H1 (cell line): ENCODE measurements at regions not wholly inside any gene's neighbourhood (a gene's known extent, or its start where the extent isn't known, plus 50 kb on each side); places are given as distances from the start of the nearest gene placed in this dataset.

Experiments used
- CTCF ChIA-PET: fragments of 300-600 bp; sonication (Branson Sonifier 250); formaldehyde crosslinking; loops from one replicate; lab custom pipeline; 2021; ENCODE audit not compliant: partially characterized antibody; lab: Charles Lee
- POLR2A ChIA-PET: fragments of 300-600 bp; sonication (Branson Sonifier 250); formaldehyde crosslinking; loops from one replicate; lab custom pipeline; 2021; ENCODE audit warnings: inconsistent platforms; ENCODE audit not compliant: partially characterized antibody; lab: Charles Lee
- DNase-seq, 2 experiments: peaks; one replicate each; pipeline versions ENCODE4 v3.0.0 to v3.0.0-alpha.2; 2010 to 2022; ENCODE audit warnings: low spot score in 2 of 2, low read depth in 1 of 2, mixed read lengths in 1 of 2
- FAIRE-seq: peaks from 2 replicates; lab custom pipeline; 2011; peaks lifted over from hg19 to GRCh38; lab: Jason Lieb, UNC
- H2AFZ ChIP-seq: 2 replicates; pipeline ENCODE4 v1.8.1; 2012; ENCODE audit warnings: low read length, inconsistent platforms
- H2AK5ac ChIP-seq: 2 replicates; pipeline ENCODE4 v1.6.1; 2013; ENCODE audit warnings: low read depth, low read length
- H2BK120ac ChIP-seq: replicated peaks from 2 replicates; pipeline ENCODE3; 2013; ENCODE audit warnings: low read depth, low read length, inconsistent platforms
- H2BK12ac ChIP-seq: 2 replicates; pipeline ENCODE4 v1.6.1; 2013; ENCODE audit warnings: low read depth, low read length
- H2BK15ac ChIP-seq: 2 replicates; pipeline ENCODE4 v1.6.1; 2013; ENCODE audit warnings: low read length
- H2BK20ac ChIP-seq: 2 replicates; pipeline ENCODE4 v1.6.1; 2013; ENCODE audit warnings: low read length
- H2BK5ac ChIP-seq: 2 replicates; pipeline ENCODE4 v1.6.1; 2013; ENCODE audit warnings: low read depth, low read length
- H3K14ac ChIP-seq: 2 replicates; pipeline ENCODE4 v1.6.1; 2013; ENCODE audit warnings: inconsistent platforms; ENCODE audit not compliant: insufficient read length
- H3K18ac ChIP-seq: 2 replicates; pipeline ENCODE4 v1.6.1; 2013; ENCODE audit warnings: low read length; ENCODE audit errors: extremely low read depth
- H3K23ac ChIP-seq: 2 replicates; pipeline ENCODE4 v1.6.1; 2013; ENCODE audit warnings: inconsistent platforms; ENCODE audit not compliant: insufficient read length
- H3K23me2 ChIP-seq: 2 replicates; pipeline ENCODE4 v1.6.1; 2013; ENCODE audit warnings: low read depth, low read length
- H3K27ac ChIP-seq: 2 replicates; pipeline ENCODE4 v1.6.1; 2011; ENCODE audit warnings: low read depth, low read length, inconsistent platforms
- H3K27me3 ChIP-seq, 4 experiments: replicated peaks in 1 of 4; 1 replicate in 1 of 4; 2 replicates in 3 of 4; pipeline versions ENCODE4 v1.6.1 to v1.8.1; 2011 to 2013; ENCODE audit warnings: low read length in 3 of 4, mild to moderate bottlenecking in 3 of 4, inconsistent platforms in 2 of 4, mixed read lengths in 2 of 4, moderate library complexity in 1 of 4; ENCODE audit not compliant: control insufficient read depth in 3 of 4, insufficient read depth in 3 of 4; ENCODE audit errors: extremely low read depth in 1 of 4
- H3K36me3 ChIP-seq, 4 experiments: 2 replicates each; pipeline versions ENCODE4 v1.6.1 to v1.8.1; 2011 to 2013; ENCODE audit warnings: mild to moderate bottlenecking in 4 of 4, low read length in 3 of 4, moderate library complexity in 2 of 4, control low read depth in 1 of 4, inconsistent platforms in 1 of 4; ENCODE audit not compliant: insufficient read depth in 4 of 4, control insufficient read depth in 2 of 4
- H3K4ac ChIP-seq: replicated peaks from 2 replicates; pipeline ENCODE3; 2013; ENCODE audit warnings: low read length, low read depth, mixed read lengths, inconsistent platforms; ENCODE audit not compliant: insufficient read length
- H3K4me1 ChIP-seq, 4 experiments: replicated peaks in 1 of 4; 1 replicate in 1 of 4; 2 replicates in 3 of 4; pipeline versions ENCODE4 v1.6.1 to v1.8.1; 2011 to 2013; ENCODE audit warnings: low read length in 3 of 4, inconsistent platforms in 2 of 4, mixed read lengths in 1 of 4; ENCODE audit not compliant: insufficient read depth in 4 of 4, control insufficient read depth in 3 of 4
- H3K4me2 ChIP-seq, 2 experiments: 2 replicates each; pipeline versions ENCODE4 v1.6.1 to v1.8.1; 2011 to 2013; ENCODE audit warnings: low read depth in 2 of 2, low read length in 2 of 2, control low read depth in 1 of 2, inconsistent platforms in 1 of 2, mild to moderate bottlenecking in 1 of 2; ENCODE audit not compliant: insufficient read depth in 1 of 2
- H3K4me3 ChIP-seq, 4 experiments: fragments of 200-600, 300-600 bp in 1 of 4; sonication (generic), shearing (Covaris generic), sonication (Bioruptor Twin) in 1 of 4; 2 replicates each; pipeline versions ENCODE4 v1.5.1 to v1.8.1; 2011 to 2016; ENCODE audit warnings: low read length in 4 of 4, low read depth in 3 of 4, control low read depth in 2 of 4, inconsistent platforms in 2 of 4, mild to moderate bottlenecking in 2 of 4, mixed read lengths in 1 of 4, moderate library complexity in 1 of 4; ENCODE audit not compliant: insufficient read depth in 2 of 4; ENCODE audit errors: extremely low read depth in 1 of 4
- H3K56ac ChIP-seq: replicated peaks from 2 replicates; pipeline ENCODE3; 2013; ENCODE audit warnings: low read depth, mild to moderate bottlenecking, mixed read lengths, low read length, inconsistent platforms; ENCODE audit not compliant: insufficient read length
- H3K79me1 ChIP-seq: 2 replicates; pipeline ENCODE4 v1.6.1; 2013; ENCODE audit warnings: low read depth, low read length, control low read depth
- H3K79me2 ChIP-seq, 2 experiments: 2 replicates each; pipeline versions ENCODE4 v1.6.1 to v1.8.1; 2012 to 2013; ENCODE audit warnings: low read length in 2 of 2, mild to moderate bottlenecking in 2 of 2, inconsistent platforms in 1 of 2; ENCODE audit not compliant: insufficient read depth in 2 of 2, control insufficient read depth in 1 of 2
- H3K9ac ChIP-seq, 4 experiments: replicated peaks in 1 of 4; 1 replicate in 1 of 4; 2 replicates in 3 of 4; pipeline versions ENCODE4 v1.6.1 to v1.8.1; 2011 to 2013; ENCODE audit warnings: low read depth in 3 of 4, low read length in 3 of 4, control low read depth in 2 of 4, mild to moderate bottlenecking in 2 of 4, moderate library complexity in 2 of 4, inconsistent platforms in 1 of 4; ENCODE audit errors: extremely low read depth in 1 of 4
- H3K9me3 ChIP-seq, 2 experiments: 2 replicates each; pipeline versions ENCODE4 v1.6.1 to v1.8.1; 2012 to 2013; ENCODE audit warnings: mild to moderate bottlenecking in 2 of 2, moderate library complexity in 2 of 2, control low read depth in 1 of 2, inconsistent platforms in 1 of 2, low read depth in 1 of 2, low read length in 1 of 2, mixed read lengths in 1 of 2; ENCODE audit not compliant: insufficient read depth in 2 of 2
- H4K20me1 ChIP-seq, 2 experiments: replicated peaks in 1 of 2; 2 replicates each; pipeline versions ENCODE3 to v1.8.1; 2011 to 2013; ENCODE audit warnings: inconsistent platforms in 2 of 2, low read length in 2 of 2, mild to moderate bottlenecking in 1 of 2; ENCODE audit not compliant: insufficient read depth in 2 of 2, control insufficient read depth in 1 of 2
- H4K5ac ChIP-seq: 2 replicates; pipeline ENCODE4 v1.6.1; 2013; ENCODE audit warnings: low read length, low read depth, mixed read lengths, inconsistent platforms; ENCODE audit not compliant: insufficient read length
- H4K8ac ChIP-seq: 2 replicates; pipeline ENCODE4 v1.8.0; 2013; ENCODE audit warnings: mild to moderate bottlenecking, moderate library complexity, low read length, inconsistent platforms; ENCODE audit not compliant: insufficient read depth; ENCODE audit errors: extremely low read depth
- H4K91ac ChIP-seq: replicated peaks from 2 replicates; pipeline ENCODE3; 2013; ENCODE audit warnings: low read length, mixed read lengths, inconsistent platforms; ENCODE audit not compliant: insufficient read length
- ASH2L ChIP-seq: fragments of 200-600, 300-600 bp; sonication (generic); IDR thresholded peaks from one replicate; pipeline ENCODE4 v1.7.1; 2017; ENCODE audit warnings: low read length
- BRCA1 ChIP-seq: IDR thresholded peaks from 2 replicates; pipeline ENCODE4 v1.6.1; 2012; ENCODE audit warnings: low read depth, low read length, improper control_type of control experiment
- GABPA ChIP-seq: IDR thresholded peaks from 2 replicates; pipeline ENCODE4 v1.6.1; 2011; ENCODE audit warnings: mild to moderate bottlenecking, low read length, moderate library complexity, borderline replicate concordance; ENCODE audit not compliant: insufficient read depth
- GTF2F1 ChIP-seq: IDR thresholded peaks from 2 replicates; pipeline ENCODE4 v1.6.1; 2012; ENCODE audit warnings: low read depth, low read length, improper control_type of control experiment, borderline replicate concordance
- JUN ChIP-seq: IDR thresholded peaks from 2 replicates; pipeline ENCODE4 v1.6.1; 2011; ENCODE audit warnings: low read depth, mild to moderate bottlenecking, improper control_type of control experiment, low read length
- NANOG ChIP-seq: IDR thresholded peaks from 2 replicates; pipeline ENCODE4 v1.6.1; 2011; ENCODE audit warnings: low read length, low read depth, mild to moderate bottlenecking, inconsistent platforms; ENCODE audit not compliant: insufficient read depth, poor library complexity, severe bottlenecking
- POLR2A ChIP-seq, 2 experiments: IDR thresholded peaks; 1 replicate in 1 of 2; 2 replicates in 1 of 2; pipeline ENCODE4 v1.6.1; 2011; ENCODE audit warnings: low read depth in 2 of 2, low read length in 2 of 2, mild to moderate bottlenecking in 2 of 2; ENCODE audit errors: control extremely low read depth in 1 of 2
- POLR2AphosphoS5 ChIP-seq: IDR thresholded peaks from 2 replicates; pipeline ENCODE4 v1.6.1; 2011; ENCODE audit warnings: low read depth, low read length
- RAD21 ChIP-seq, 2 experiments: IDR thresholded peaks in 1 of 2; conservative IDR thresholded peaks in 1 of 2; 2 replicates each; pipeline ENCODE4 v1.6.1; 2011; ENCODE audit warnings: low read depth in 2 of 2, low read length in 2 of 2, improper control_type of control experiment in 1 of 2, inconsistent platforms in 1 of 2, mild to moderate bottlenecking in 1 of 2, moderate library complexity in 1 of 2
- RXRA ChIP-seq: IDR thresholded peaks from 2 replicates; pipeline ENCODE4 v1.6.1; 2011; ENCODE audit warnings: low read depth, mild to moderate bottlenecking, low read length, moderate library complexity; ENCODE audit not compliant: insufficient read depth
- SIRT6 ChIP-seq: IDR thresholded peaks from one replicate; pipeline ENCODE4 v1.7.1; 2012; ENCODE audit warnings: low read length, inconsistent platforms
- SP2 ChIP-seq: IDR thresholded peaks from 2 replicates; pipeline ENCODE4 v1.6.1; 2012; ENCODE audit warnings: mild to moderate bottlenecking, low read length, inconsistent platforms
- TAF7 ChIP-seq: optimal IDR thresholded peaks from 2 replicates; pipeline ENCODE3; 2011; ENCODE audit warnings: low read depth, mild to moderate bottlenecking, inconsistent platforms, low read length, moderate library complexity, borderline replicate concordance
- ZNF274 ChIP-seq: IDR thresholded peaks from 2 replicates; pipeline ENCODE4 v1.7.0; 2012; ENCODE audit warnings: low read length, borderline replicate concordance; ENCODE audit errors: extremely low read depth
- WGBS, 2 experiments: shearing (Covaris generic) in 1 of 2; methylation state at CpG; one replicate each; pipeline versions ENCODE4 v1.1.6 to v1.1.7; 2013 to 2015; ENCODE audit warnings: low lambda C conversion rate in 2 of 2, mixed read lengths in 2 of 2, inconsistent platforms in 1 of 2, low coverage in 1 of 2, missing lambda C conversion rate in 1 of 2; ENCODE audit not compliant: insufficient replicate concordance in 2 of 2, insufficient coverage in 1 of 2, insufficient read length in 1 of 2; ENCODE audit errors: extremely low coverage in 1 of 2, missing lambda C conversion rate in 1 of 2; 5-methylcytosine and 5-hydroxymethylcytosine counted together

DNA sequence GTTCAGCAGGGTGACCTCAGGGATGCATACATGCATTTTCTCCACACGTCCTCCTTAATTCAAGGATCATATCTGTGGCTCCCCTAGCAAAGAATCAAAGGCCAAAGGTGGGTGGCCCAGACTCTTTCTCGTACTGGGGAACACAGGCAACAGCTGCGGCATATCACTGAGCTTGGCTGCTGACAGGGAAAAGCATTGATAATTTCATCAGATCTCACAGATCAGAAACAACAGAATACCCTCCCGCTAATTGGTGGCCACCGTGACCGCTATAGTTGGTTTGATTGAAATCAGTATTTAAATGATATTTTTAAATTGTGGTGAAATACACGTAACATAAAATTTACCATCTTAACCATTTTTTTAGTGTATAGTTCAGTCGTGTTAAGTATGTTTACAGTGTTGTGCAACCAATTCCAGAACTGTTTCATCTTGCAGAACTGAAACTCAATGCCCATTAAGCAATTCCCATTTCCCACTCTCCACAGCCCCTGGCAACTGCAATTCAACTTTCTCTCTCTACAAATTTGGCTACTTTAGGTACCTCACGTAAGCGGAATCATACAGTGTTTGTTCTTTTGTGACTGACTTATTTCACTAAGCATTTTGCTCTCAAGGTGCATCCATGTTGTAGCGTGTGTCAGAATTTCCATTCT is 74.7 kb upstream of the TMEM170B start:
- H3K56ac ChIP-seq: no peak overlapping the region
- H3K4me1 ChIP-seq: no peaks in the 10 kb centered on the region
- no peaks in the 10 kb centered on the region for H3K79me2 ChIP-seq
- no peak overlapping the region for H3K4me3 ChIP-seq
- no peaks in the 10 kb centered on the region for H3K9me3 ChIP-seq
- H2BK120ac ChIP-seq: no peak overlapping the region
- H2AK5ac ChIP-seq: no peak overlapping the region
- peak overlapping the region; percentile 45; the same call in 1 of the 2 replicates for H4K8ac ChIP-seq
- DNase-seq: no peak
- no peak overlapping the region for H3K4me2 ChIP-seq
- no peak overlapping the region for H2BK12ac ChIP-seq
- no peak overlapping the region for H2BK15ac ChIP-seq
- H2AFZ ChIP-seq: no peak overlapping the region
- H2BK20ac ChIP-seq: no peak overlapping the region
- H3K27ac ChIP-seq: no peak overlapping the region
- WGBS, 2 experiments: 84% methylated on average over 11 of the region's 11 CpGs; no CpG with 5 or more reads in 1 of the 2 experiments
- no peak overlapping the region for H4K5ac ChIP-seq
- POLR2A ChIA-PET: no interaction called here
- H4K20me1 ChIP-seq: no peaks in the 10 kb centered on the region
- H3K14ac ChIP-seq: no peak overlapping the region
- no peak overlapping the region for H3K9ac ChIP-seq
- H3K36me3 ChIP-seq: no peaks in the 10 kb centered on the region; a peak in 1 of 8 replicates
- no peaks in the 10 kb centered on the region for H3K27me3 ChIP-seq
- no peak overlapping the region for H2BK5ac ChIP-seq
- no peak overlapping the region for H3K4ac ChIP-seq
- H4K91ac ChIP-seq: no peak overlapping the region
- FAIRE-seq: no peak
- H3K23ac ChIP-seq: no peak overlapping the region
- no peak overlapping the region for H3K18ac ChIP-seq
- H3K79me1 ChIP-seq: no peaks in the 10 kb centered on the region
- CTCF ChIA-PET: interaction anchor here (0.6 to 1.0 kb wide), 4 partner anchors 221 to 370 kb away, joined by 3 read pairs; partner anchors contain the start of gene SMIM13
- H3K23me2 ChIP-seq: no peaks in the 10 kb centered on the region; the same call in 1 of the 2 replicates
- TF ChIP-seq ASH2L: no peak
- no peak for TF ChIP-seq TAF7
- TF ChIP-seq NANOG: no peak
- no peak for TF ChIP-seq JUN
- no peak for TF ChIP-seq GTF2F1
- TF ChIP-seq POLR2AphosphoS5: no peak
- no peak for TF ChIP-seq SIRT6
- TF ChIP-seq RXRA: no peak
- no peak for TF ChIP-seq SP2
- TF ChIP-seq GABPA: no peak
- no peak for TF ChIP-seq RAD21 (IDR thresholded peaks at IDR 0.05 in 1 of 2, conservative IDR thresholded peaks at IDR 0.05 in 1 of 2; ENCODE audit: low read depth in 2 of 2, low read length in 2 of 2)
- no peak for TF ChIP-seq ZNF274
- no peak for TF ChIP-seq POLR2A (IDR thresholded peaks at IDR 0.05; ENCODE audit: control extremely low read depth in 1 of 2, low read depth in 2 of 2, low read length in 2 of 2)
- TF ChIP-seq BRCA1: no peak
